ENCODE measurements at regions not wholly inside any gene's neighbourhood (a gene's known extent, or its start where the extent isn't known, plus 50 kb on each side); places are given as distances from the start of the nearest gene placed in this dataset.

DNA sequence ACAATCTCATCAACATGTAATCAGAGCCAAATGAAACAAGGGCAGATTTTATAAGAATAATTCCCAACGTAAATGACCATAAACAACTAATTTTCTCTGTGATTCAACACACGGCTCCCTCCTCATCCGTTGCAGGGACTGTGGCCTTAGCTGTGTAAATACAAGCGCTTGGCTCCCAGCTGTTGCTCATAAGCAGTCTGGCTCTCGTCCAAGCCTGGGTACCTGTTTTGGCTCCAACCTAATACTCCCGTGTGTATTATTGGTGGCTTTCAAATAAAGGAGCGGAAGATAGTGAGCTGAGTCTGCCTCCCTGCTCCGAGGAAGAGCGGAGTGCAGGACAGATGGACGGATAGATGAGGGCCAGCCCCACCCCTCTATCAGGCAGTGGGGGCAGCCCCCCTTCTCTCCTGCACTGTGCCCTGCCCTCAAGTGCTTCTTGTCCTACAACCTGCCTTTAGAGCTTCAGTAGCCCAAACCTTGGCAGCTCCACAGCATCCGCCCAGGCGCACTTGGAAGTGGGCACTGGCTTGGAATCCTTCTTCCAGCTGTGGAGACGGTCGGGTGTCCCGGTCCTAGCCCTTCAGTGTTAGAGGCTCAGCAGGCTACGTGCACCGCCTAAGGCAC, 670.9 kb downstream of the BRD1 start:
- TF ChIP-seq, protein P1, sequence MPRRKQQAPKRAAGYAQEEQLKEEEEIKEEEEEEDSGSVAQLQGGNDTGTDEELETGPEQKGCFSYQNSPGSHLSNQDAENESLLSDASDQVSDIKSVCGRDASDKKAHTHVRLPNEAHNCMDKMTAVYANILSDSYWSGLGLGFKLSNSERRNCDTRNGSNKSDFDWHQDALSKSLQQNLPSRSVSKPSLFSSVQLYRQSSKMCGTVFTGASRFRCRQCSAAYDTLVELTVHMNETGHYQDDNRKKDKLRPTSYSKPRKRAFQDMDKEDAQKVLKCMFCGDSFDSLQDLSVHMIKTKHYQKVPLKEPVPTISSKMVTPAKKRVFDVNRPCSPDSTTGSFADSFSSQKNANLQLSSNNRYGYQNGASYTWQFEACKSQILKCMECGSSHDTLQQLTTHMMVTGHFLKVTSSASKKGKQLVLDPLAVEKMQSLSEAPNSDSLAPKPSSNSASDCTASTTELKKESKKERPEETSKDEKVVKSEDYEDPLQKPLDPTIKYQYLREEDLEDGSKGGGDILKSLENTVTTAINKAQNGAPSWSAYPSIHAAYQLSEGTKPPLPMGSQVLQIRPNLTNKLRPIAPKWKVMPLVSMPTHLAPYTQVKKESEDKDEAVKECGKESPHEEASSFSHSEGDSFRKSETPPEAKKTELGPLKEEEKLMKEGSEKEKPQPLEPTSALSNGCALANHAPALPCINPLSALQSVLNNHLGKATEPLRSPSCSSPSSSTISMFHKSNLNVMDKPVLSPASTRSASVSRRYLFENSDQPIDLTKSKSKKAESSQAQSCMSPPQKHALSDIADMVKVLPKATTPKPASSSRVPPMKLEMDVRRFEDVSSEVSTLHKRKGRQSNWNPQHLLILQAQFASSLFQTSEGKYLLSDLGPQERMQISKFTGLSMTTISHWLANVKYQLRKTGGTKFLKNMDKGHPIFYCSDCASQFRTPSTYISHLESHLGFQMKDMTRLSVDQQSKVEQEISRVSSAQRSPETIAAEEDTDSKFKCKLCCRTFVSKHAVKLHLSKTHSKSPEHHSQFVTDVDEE (CRISPR knock-in tag; IDR thresholded peaks at IDR 0.05), result no peak
- TF ChIP-seq ZFP30 (CRISPR knock-in tag; IDR thresholded peaks at IDR 0.05), result no peak
- TF ChIP-seq ZNF8 (CRISPR knock-in tag; IDR thresholded peaks at IDR 0.05), result no peak
- no peak for TF ChIP-seq TCF4 (CRISPR knock-in tag; IDR thresholded peaks at IDR 0.05; ENCODE audit: borderline replicate concordance)
- TF ChIP-seq OSR1 (CRISPR knock-in tag; IDR thresholded peaks at IDR 0.05), result no peak
- TF ChIP-seq ZFP3 (CRISPR knock-in tag; IDR thresholded peaks at IDR 0.05), result no peak
- TF ChIP-seq PPARA (CRISPR knock-in tag; IDR thresholded peaks at IDR 0.05; ENCODE audit: borderline replicate concordance), result no peak
- no peak for TF ChIP-seq ISL1 (CRISPR knock-in tag; IDR thresholded peaks at IDR 0.05)
- TF ChIP-seq TOX (CRISPR knock-in tag; IDR thresholded peaks at IDR 0.05; ENCODE audit: borderline replicate concordance), result no peak
- TF ChIP-seq, protein P2, sequence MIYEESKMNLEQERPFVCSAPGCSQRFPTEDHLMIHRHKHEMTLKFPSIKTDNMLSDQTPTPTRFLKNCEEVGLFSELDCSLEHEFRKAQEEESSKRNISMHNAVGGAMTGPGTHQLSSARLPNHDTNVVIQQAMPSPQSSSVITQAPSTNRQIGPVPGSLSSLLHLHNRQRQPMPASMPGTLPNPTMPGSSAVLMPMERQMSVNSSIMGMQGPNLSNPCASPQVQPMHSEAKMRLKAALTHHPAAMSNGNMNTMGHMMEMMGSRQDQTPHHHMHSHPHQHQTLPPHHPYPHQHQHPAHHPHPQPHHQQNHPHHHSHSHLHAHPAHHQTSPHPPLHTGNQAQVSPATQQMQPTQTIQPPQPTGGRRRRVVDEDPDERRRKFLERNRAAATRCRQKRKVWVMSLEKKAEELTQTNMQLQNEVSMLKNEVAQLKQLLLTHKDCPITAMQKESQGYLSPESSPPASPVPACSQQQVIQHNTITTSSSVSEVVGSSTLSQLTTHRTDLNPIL (CRISPR knock-in tag; IDR thresholded peaks at IDR 0.05; ENCODE audit: low read depth), result no peak
- no peak for TF ChIP-seq SNAI2 (CRISPR knock-in tag; IDR thresholded peaks at IDR 0.05)
- TF ChIP-seq ZNF70 (CRISPR knock-in tag; IDR thresholded peaks at IDR 0.05), result no peak
- no peak for TF ChIP-seq GLIS3 (CRISPR knock-in tag; IDR thresholded peaks at IDR 0.05)
- no peak for ATAC-seq

DNA sequence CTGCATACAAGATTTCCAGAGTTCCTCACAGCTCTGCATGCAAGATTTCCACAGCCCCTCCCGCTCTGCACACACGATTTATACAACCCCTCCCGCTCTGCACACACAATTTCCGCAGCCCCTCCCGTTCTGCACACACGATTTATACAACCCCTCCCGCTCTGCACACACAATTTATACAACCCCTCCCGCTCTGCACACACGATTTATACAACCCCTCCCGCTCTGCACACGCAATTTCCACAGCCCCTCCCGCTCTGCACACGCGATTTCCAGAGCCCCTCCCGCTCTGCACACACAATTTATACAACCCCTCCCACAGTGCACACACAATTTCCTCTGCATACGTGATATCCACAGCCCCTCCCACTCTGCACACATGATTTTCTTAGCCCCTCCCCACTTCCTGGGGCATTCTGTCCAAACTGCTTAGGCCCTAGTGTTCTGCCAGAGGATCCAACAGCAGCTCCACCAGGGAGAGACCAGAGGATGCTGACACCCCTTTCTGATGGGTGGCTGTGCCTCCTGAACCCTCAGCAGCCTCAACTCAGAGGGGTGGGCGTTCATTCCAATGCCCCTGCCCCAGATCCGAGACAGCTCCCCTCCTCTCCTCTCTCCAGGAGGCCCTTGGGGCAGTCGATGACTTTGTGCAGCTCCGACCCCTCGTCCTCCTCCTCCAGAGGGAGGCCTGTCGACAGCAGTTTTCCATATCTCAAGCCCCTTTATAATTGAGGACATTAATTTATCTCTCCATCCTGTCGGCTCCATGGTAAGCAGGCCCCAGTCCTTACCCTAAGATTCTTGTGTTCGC, 671.7 kb downstream of the BRD1 start:
- TF ChIP-seq ZFP3 (CRISPR knock-in tag; IDR thresholded peaks at IDR 0.05) (no peak), TCF4 (CRISPR knock-in tag; IDR thresholded peaks at IDR 0.05; ENCODE audit: borderline replicate concordance) (no peak), OSR1 (CRISPR knock-in tag; IDR thresholded peaks at IDR 0.05) (no peak), BACH2 (CRISPR knock-in tag; IDR thresholded peaks at IDR 0.05; ENCODE audit: borderline replicate concordance) (no peak), ESRRG (CRISPR knock-in tag; IDR thresholded peaks at IDR 0.05) (no peak), ISL1 (CRISPR knock-in tag; IDR thresholded peaks at IDR 0.05) (no peak)
- no peak for ATAC-seq

DNA sequence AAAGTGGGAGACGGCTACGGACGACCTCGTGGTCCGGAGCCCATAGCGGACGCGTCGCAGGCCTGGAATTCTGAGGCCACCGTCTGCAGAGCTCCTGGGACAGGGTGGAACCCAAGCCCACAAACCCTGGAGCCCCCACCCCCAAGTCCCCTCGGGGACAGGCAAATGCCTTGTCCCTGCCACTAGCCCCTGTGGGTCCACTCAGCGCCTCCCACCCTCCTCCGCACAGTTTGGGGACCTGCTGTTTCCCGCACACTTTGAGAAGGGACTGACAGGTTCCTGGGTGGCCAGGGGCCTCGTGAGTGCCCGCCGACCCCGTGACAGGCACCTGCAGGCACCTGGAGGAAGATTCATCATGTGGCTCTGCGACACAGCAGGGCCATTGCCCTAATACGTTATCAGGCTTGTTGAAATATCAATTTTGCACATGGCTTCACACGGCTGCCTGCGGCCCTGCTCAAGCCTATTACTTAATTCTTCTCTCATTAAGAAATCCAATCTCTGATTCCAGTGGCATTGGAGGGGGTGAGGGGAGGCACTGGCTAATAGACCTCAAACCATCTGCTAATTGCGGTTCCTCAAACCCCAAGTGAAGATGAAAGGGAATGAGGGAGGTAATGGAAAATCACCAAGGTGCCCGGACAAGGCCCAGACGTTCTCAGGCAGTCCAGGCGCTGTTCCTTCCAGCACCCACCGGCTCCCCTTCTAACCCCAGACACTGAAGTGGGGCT, 672.5 kb downstream of the BRD1 start:
- no peak for ATAC-seq
- TF ChIP-seq SNAI2 (CRISPR knock-in tag; IDR thresholded peaks at IDR 0.05) (no peak), ZFP30 (CRISPR knock-in tag; IDR thresholded peaks at IDR 0.05) (no peak), BACH2 (CRISPR knock-in tag; IDR thresholded peaks at IDR 0.05; ENCODE audit: borderline replicate concordance) (no peak), TCF4 (CRISPR knock-in tag; IDR thresholded peaks at IDR 0.05; ENCODE audit: borderline replicate concordance) (no peak), ZNF70 (CRISPR knock-in tag; IDR thresholded peaks at IDR 0.05) (no peak), RARB (CRISPR knock-in tag; IDR thresholded peaks at IDR 0.05) (no peak), ZC3H10 (CRISPR knock-in tag; IDR thresholded peaks at IDR 0.05) (no peak), GLIS3 (CRISPR knock-in tag; IDR thresholded peaks at IDR 0.05) (no peak), PPARA (CRISPR knock-in tag; IDR thresholded peaks at IDR 0.05; ENCODE audit: borderline replicate concordance) (no peak), ISL1 (CRISPR knock-in tag; IDR thresholded peaks at IDR 0.05) (no peak), ZNF8 (CRISPR knock-in tag; IDR thresholded peaks at IDR 0.05) (no peak), ZNF565 (CRISPR knock-in tag; conservative IDR thresholded peaks at IDR 0.05; ENCODE audit: low read depth) (no peak), ZFP3 (CRISPR knock-in tag; IDR thresholded peaks at IDR 0.05) (no peak), CSDC2 (CRISPR knock-in tag; IDR thresholded peaks at IDR 0.05) (no peak)
- TF ChIP-seq, protein P1 (CRISPR knock-in tag; IDR thresholded peaks at IDR 0.05), result no peak
- TF ChIP-seq, protein P3, sequence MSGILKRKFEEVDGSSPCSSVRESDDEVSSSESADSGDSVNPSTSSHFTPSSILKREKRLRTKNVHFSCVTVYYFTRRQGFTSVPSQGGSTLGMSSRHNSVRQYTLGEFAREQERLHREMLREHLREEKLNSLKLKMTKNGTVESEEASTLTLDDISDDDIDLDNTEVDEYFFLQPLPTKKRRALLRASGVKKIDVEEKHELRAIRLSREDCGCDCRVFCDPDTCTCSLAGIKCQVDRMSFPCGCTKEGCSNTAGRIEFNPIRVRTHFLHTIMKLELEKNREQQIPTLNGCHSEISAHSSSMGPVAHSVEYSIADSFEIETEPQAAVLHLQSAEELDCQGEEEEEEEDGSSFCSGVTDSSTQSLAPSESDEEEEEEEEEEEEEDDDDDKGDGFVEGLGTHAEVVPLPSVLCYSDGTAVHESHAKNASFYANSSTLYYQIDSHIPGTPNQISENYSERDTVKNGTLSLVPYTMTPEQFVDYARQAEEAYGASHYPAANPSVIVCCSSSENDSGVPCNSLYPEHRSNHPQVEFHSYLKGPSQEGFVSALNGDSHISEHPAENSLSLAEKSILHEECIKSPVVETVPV (CRISPR knock-in tag; IDR thresholded peaks at IDR 0.05), result no peak
- TF ChIP-seq, protein P4, sequence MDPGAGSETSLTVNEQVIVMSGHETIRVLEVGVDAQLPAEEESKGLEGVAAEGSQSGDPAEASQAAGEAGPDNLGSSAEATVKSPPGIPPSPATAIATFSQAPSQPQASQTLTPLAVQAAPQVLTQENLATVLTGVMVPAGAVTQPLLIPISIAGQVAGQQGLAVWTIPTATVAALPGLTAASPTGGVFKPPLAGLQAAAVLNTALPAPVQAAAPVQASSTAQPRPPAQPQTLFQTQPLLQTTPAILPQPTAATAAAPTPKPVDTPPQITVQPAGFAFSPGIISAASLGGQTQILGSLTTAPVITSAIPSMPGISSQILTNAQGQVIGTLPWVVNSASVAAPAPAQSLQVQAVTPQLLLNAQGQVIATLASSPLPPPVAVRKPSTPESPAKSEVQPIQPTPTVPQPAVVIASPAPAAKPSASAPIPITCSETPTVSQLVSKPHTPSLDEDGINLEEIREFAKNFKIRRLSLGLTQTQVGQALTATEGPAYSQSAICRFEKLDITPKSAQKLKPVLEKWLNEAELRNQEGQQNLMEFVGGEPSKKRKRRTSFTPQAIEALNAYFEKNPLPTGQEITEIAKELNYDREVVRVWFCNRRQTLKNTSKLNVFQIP (CRISPR knock-in tag; IDR thresholded peaks at IDR 0.05; ENCODE audit: borderline replicate concordance, low read depth), result no peak
- TF ChIP-seq, protein P2 (CRISPR knock-in tag; IDR thresholded peaks at IDR 0.05; ENCODE audit: low read depth), result no peak

Data from SK-N-SH treated with all-trans-retinoic acid at 6 μM for 48 hours (cell line).